Cardiac muscle cell (in vitro differentiated cells and primary cell): ENCODE measurements at regions not wholly inside any gene's neighbourhood (a gene's known extent, or its start where the extent isn't known, plus 50 kb on each side); places are given as distances from the start of the nearest gene placed in this dataset.

Experiments
- DNase-seq, 2 donors: peaks; one replicate each; pipeline versions ENCODE4 v3.0.0 to v3.0.0-alpha.2; 2010 to 2017; ENCODE audit warnings: low read depth in 1 of 2, low spot score in 1 of 2
- H3K27ac ChIP-seq: fragments of 200-600 bp; sonication (generic); 2 replicates; pipeline ENCODE4 v1.5.1; 2016
- H3K27me3 ChIP-seq: fragments of 200-600 bp; sonication (generic); 2 replicates; pipeline ENCODE4 v1.6.0; 2016; ENCODE audit warnings: control low read depth
- H3K36me3 ChIP-seq: fragments of 200-600 bp; sonication (generic); 2 replicates; pipeline ENCODE4 v1.5.1; 2016; ENCODE audit warnings: control low read depth
- H3K4me1 ChIP-seq: fragments of 200-600 bp; sonication (generic); 2 replicates; pipeline ENCODE4 v1.8.1; 2017; ENCODE audit warnings: low read depth, mild to moderate bottlenecking, mixed run types
- H3K4me3 ChIP-seq: fragments of 200-600 bp; sonication (generic); 2 replicates; pipeline ENCODE4 v1.5.1; 2016; ENCODE audit warnings: mild to moderate bottlenecking
- H3K9me3 ChIP-seq: fragments of 200-600 bp; sonication (generic); 2 replicates; pipeline ENCODE4 v1.5.1; 2017; ENCODE audit warnings: low read depth, mild to moderate bottlenecking, control low read depth
- CTCF ChIP-seq: IDR thresholded peaks from 2 replicates; pipeline ENCODE4 v1.5.1; 2012; ENCODE audit warnings: low read depth, mild to moderate bottlenecking, low read length

- no peak overlapping the region for H3K4me3 ChIP-seq
- H3K4me1 ChIP-seq, result peaks cover 5% of the 10 kb centered on the region
- peak overlapping the region; percentile 76 for H3K27ac ChIP-seq
- peak; percentile 90 for TF ChIP-seq CTCF
- H3K9me3 ChIP-seq, result no peaks in the 10 kb centered on the region
- DNase-seq, result peak; percentile 69 to 87
- no peaks in the 10 kb centered on the region for H3K27me3 ChIP-seq
- H3K36me3 ChIP-seq, result no peaks in the 10 kb centered on the region
Measured at GRCh38 chr5:108681079-108681921, 66.4 kb upstream of the FER start.

- DNase-seq, result no peak
- H3K9me3 ChIP-seq, result no peaks in the 10 kb centered on the region
Measured at GRCh38 chr5:108678091-108678490, 69.6 kb upstream of the FER start.

GRCh38 chr5:108675736-108676135, 72.0 kb upstream of the FER start:
- no peak for DNase-seq
- H3K27me3 ChIP-seq, result no peaks in the 10 kb centered on the region
- H3K27ac ChIP-seq, result no peak overlapping the region
- no peaks in the 10 kb centered on the region for H3K36me3 ChIP-seq
- no peak for TF ChIP-seq CTCF
- H3K4me3 ChIP-seq, result no peak overlapping the region
- peaks cover 18% of the 10 kb centered on the region for H3K4me1 ChIP-seq
- no peaks in the 10 kb centered on the region for H3K9me3 ChIP-seq

More at GRCh38 chr5:108678091-108678490, 69.6 kb upstream of the FER start:
- Histone ChIP-seq H3K4me1 (peaks cover 5% of the 10 kb centered on the region), H3K27me3 (no peaks in the 10 kb centered on the region), H3K36me3 (no peaks in the 10 kb centered on the region), H3K4me3 (no peak overlapping the region), H3K27ac (no peak overlapping the region)
- TF ChIP-seq CTCF, result no peak

GRCh38 chr5:108672639-108673038, 75.1 kb upstream of the FER start:
- no peaks in the 10 kb centered on the region for H3K27me3 ChIP-seq
- DNase-seq, result no peak
- TF ChIP-seq CTCF, result no peak
- peaks cover 28% of the 10 kb centered on the region for H3K4me1 ChIP-seq
- H3K4me3 ChIP-seq, result no peak overlapping the region
- no peak overlapping the region for H3K27ac ChIP-seq
- H3K9me3 ChIP-seq, result no peaks in the 10 kb centered on the region
- no peaks in the 10 kb centered on the region for H3K36me3 ChIP-seq

DNA sequence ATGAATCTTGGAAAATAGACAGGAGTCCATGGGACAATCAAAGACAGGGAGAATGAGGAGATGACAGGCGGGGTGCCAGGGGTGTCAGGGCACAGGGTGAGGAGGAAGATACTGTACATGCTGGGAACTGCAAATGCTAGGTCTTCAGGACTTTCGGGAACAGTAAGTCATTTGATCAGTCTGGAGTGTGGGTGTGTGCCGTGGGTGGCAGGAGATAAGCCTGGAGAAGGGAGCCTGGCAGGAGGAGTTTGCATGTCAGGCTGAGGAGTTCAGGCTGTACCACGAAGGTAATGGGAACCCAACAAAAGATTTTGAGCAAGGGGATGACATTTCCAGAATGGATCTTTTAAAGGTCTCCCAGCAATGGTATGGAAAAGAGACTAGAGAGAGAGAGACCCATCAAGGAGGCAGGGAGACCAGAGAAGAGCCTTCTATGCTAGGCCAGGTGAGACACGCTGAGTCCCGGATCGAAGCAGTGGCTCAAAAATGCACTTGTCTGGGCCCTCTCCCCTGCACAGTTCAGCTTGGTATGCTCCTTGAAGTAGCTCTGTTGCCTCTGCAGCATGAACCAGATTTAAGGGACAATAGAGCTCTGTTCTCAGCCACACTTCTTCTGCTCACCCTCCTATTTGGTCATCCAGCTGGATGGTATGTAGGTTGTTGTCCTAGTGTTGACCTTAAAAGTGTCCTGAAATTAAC, 77.0 kb upstream of the FER start:
- Histone ChIP-seq H3K36me3 (no peaks in the 10 kb centered on the region), H3K9me3 (no peaks in the 10 kb centered on the region), H3K27me3 (no peaks in the 10 kb centered on the region), H3K4me3 (no peak overlapping the region), H3K4me1 (peaks cover 28% of the 10 kb centered on the region), H3K27ac (no peak overlapping the region)
- no peak for TF ChIP-seq CTCF
- DNase-seq, result peak; percentile 11 to 56
